ENCODE measurements at regions not wholly inside any gene's neighbourhood (a gene's known extent, or its start where the extent isn't known, plus 50 kb on each side); places are given as distances from the start of the nearest gene placed in this dataset.

- BruUV-seq (replicated peaks), result no TSS peak
These were observed 554.0 kb downstream of the ARAP2 start for GRCh38 chr4:35690271-35690670.

More at GRCh38 chr4:35690271-35690670, 554.0 kb downstream of the ARAP2 start:
- H3K9me3 ChIP-seq (ENCODE audit: control insufficient read depth in 1 of 2, insufficient read depth in 1 of 2, low read depth in 1 of 2, low read length in 2 of 2), result no peaks in the 10 kb centered on the region
- no peaks in the 10 kb centered on the region for H3K9me2 ChIP-seq (ENCODE audit: insufficient read depth)
- no peaks in the 10 kb centered on the region for H3K79me2 ChIP-seq (ENCODE audit: insufficient read depth, low read length)
- no peaks in the 10 kb centered on the region for H3K36me3 ChIP-seq (ENCODE audit: control insufficient read depth in 1 of 2, insufficient read depth in 2 of 2, low read length in 2 of 2)
- H3K4me1 ChIP-seq (ENCODE audit: control insufficient read depth in 1 of 2, insufficient read depth in 2 of 2, low read length in 2 of 2), result no peaks in the 10 kb centered on the region
- TF ChIP-seq, protein P1, sequence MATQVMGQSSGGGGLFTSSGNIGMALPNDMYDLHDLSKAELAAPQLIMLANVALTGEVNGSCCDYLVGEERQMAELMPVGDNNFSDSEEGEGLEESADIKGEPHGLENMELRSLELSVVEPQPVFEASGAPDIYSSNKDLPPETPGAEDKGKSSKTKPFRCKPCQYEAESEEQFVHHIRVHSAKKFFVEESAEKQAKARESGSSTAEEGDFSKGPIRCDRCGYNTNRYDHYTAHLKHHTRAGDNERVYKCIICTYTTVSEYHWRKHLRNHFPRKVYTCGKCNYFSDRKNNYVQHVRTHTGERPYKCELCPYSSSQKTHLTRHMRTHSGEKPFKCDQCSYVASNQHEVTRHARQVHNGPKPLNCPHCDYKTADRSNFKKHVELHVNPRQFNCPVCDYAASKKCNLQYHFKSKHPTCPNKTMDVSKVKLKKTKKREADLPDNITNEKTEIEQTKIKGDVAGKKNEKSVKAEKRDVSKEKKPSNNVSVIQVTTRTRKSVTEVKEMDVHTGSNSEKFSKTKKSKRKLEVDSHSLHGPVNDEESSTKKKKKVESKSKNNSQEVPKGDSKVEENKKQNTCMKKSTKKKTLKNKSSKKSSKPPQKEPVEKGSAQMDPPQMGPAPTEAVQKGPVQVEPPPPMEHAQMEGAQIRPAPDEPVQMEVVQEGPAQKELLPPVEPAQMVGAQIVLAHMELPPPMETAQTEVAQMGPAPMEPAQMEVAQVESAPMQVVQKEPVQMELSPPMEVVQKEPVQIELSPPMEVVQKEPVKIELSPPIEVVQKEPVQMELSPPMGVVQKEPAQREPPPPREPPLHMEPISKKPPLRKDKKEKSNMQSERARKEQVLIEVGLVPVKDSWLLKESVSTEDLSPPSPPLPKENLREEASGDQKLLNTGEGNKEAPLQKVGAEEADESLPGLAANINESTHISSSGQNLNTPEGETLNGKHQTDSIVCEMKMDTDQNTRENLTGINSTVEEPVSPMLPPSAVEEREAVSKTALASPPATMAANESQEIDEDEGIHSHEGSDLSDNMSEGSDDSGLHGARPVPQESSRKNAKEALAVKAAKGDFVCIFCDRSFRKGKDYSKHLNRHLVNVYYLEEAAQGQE (IDR thresholded peaks at IDR 0.05; ENCODE audit: low read depth), result no peak
- TF ChIP-seq FOSL1 (IDR thresholded peaks at IDR 0.05; ENCODE audit: low read depth) (no peak), EZH2phosphoT487 (IDR thresholded peaks at IDR 0.05; ENCODE audit: borderline replicate concordance) (no peak), ZFX (IDR thresholded peaks at IDR 0.05) (no peak), POLR2AphosphoS5 (IDR thresholded peaks at IDR 0.05; ENCODE audit: low read depth, low read length) (no peak), CEBPB (IDR thresholded peaks at IDR 0.05; ENCODE audit: low read depth) (no peak), SRF (IDR thresholded peaks at IDR 0.05; ENCODE audit: low read depth) (no peak)
- TF ChIP-seq, protein P2, sequence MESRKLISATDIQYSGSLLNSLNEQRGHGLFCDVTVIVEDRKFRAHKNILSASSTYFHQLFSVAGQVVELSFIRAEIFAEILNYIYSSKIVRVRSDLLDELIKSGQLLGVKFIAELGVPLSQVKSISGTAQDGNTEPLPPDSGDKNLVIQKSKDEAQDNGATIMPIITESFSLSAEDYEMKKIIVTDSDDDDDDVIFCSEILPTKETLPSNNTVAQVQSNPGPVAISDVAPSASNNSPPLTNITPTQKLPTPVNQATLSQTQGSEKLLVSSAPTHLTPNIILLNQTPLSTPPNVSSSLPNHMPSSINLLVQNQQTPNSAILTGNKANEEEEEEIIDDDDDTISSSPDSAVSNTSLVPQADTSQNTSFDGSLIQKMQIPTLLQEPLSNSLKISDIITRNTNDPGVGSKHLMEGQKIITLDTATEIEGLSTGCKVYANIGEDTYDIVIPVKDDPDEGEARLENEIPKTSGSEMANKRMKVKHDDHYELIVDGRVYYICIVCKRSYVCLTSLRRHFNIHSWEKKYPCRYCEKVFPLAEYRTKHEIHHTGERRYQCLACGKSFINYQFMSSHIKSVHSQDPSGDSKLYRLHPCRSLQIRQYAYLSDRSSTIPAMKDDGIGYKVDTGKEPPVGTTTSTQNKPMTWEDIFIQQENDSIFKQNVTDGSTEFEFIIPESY (IDR thresholded peaks at IDR 0.05; ENCODE audit: extremely low read depth, insufficient replicate concordance, low read length), result no peak
- TF ChIP-seq, protein P3, sequence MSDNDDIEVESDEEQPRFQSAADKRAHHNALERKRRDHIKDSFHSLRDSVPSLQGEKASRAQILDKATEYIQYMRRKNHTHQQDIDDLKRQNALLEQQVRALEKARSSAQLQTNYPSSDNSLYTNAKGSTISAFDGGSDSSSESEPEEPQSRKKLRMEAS (IDR thresholded peaks at IDR 0.05), result no peak
- CTCF ChIA-PET, result no interaction called here
- RAD21 ChIA-PET (ENCODE audit: low non-redundant PET in 1 of 2, low total read pairs in 2 of 2, uncharacterized antibody in 2 of 2, unreplicated experiment in 2 of 2), result no interaction called here
- no peak overlapping the region for H2AFZ ChIP-seq (ENCODE audit: low read depth, low read length, poor library complexity, severe bottlenecking)
- H3K4me3 ChIP-seq (replicated peaks in 1 of 2; ENCODE audit: low read depth in 1 of 2, low read length in 2 of 2), result no peak overlapping the region
- DNase-seq (ENCODE audit: low read depth, low spot score) (no peak), ATAC-seq (no peak)
- no peaks in the 10 kb centered on the region for H3K27me3 ChIP-seq (ENCODE audit: insufficient read depth, low read length)
- no peak overlapping the region for H3K27ac ChIP-seq (ENCODE audit: low read depth, low read length)
- H3K9ac ChIP-seq (ENCODE audit: low read length), result no peak overlapping the region
- POLR2A ChIA-PET, result no interaction called here
- no peaks in the 10 kb centered on the region for H4K20me1 ChIP-seq (ENCODE audit: insufficient read depth)
- H3K4me2 ChIP-seq (ENCODE audit: low read length), result no peak overlapping the region
- intact Hi-C loops (cut with micrococcal nuclease), result no loop called here

Measured in HCT116 (cell line).